ENCODE measurements at regions not wholly inside any gene's neighbourhood (a gene's known extent, or its start where the extent isn't known, plus 50 kb on each side); places are given as distances from the start of the nearest gene placed in this dataset.

DNA sequence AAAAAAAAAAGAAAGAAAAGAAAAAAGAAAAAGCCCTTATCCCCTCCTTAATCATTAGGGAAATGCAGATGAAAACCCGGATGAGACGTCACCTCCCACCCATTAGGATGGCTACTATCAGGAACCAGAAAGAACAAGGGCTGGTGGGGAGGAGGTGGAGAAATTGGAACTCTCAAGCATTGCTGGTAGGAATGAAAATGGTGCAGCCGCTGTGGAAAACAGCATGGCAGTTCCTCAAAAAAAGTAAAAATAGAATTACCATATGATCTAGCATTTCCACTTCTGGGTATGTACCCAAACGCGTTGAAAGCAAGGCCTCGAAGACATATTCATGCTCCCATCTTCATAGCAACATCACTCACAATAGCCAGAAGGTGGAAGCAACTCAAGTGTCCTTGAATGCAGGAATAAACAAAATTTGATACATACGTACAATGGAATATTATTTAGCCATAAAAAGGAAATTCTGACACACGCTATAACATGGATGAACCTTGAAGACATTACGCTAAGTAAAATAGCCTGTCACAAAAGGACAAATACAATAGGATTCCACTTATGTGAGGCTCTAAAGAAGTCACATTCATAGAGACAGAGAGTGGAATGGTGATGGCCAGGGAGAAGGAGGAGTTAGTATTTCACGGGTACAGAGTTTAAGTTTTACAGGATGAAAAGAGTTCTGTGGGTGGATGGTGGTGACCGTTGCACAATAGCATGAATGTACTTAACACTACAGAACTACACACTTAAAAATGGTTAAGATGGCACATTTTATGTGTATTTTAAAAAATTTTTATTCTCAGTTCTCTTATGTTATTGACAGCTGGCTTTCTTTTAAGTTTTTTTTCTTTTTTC, 166.8 kb upstream of the IER5L start:
- POLR2A ChIA-PET (ENCODE audit: unreplicated experiment), result no interaction called here
- Histone ChIP-seq H3K9me3 (ENCODE audit: low read length) (no peaks in the 10 kb centered on the region), H3K27ac (ENCODE audit: low read length) (no peak overlapping the region), H3K4me2 (ENCODE audit: low read length) (no peak overlapping the region), H3F3A (ENCODE audit: low read length, unreplicated experiment) (no peaks in the 10 kb centered on the region), H3K27me3 (ENCODE audit: low read length) (no peaks in the 10 kb centered on the region), H3K4me1 (ENCODE audit: insufficient read depth, low read length) (no peaks in the 10 kb centered on the region), H3K9ac (ENCODE audit: low read length) (no peak overlapping the region), H3K36me3 (ENCODE audit: low read depth, low read length) (no peaks in the 10 kb centered on the region), H3K4me3 (ENCODE audit: low read length) (no peak overlapping the region), H3K9me2 (replicated peaks; ENCODE audit: low read length) (no peaks in the 10 kb centered on the region), H4K20me1 (ENCODE audit: low read length) (no peaks in the 10 kb centered on the region), H3K79me2 (ENCODE audit: low read length) (no peaks in the 10 kb centered on the region), H2AFZ (ENCODE audit: low read length) (no peak overlapping the region)
- TF ChIP-seq, protein P1, sequence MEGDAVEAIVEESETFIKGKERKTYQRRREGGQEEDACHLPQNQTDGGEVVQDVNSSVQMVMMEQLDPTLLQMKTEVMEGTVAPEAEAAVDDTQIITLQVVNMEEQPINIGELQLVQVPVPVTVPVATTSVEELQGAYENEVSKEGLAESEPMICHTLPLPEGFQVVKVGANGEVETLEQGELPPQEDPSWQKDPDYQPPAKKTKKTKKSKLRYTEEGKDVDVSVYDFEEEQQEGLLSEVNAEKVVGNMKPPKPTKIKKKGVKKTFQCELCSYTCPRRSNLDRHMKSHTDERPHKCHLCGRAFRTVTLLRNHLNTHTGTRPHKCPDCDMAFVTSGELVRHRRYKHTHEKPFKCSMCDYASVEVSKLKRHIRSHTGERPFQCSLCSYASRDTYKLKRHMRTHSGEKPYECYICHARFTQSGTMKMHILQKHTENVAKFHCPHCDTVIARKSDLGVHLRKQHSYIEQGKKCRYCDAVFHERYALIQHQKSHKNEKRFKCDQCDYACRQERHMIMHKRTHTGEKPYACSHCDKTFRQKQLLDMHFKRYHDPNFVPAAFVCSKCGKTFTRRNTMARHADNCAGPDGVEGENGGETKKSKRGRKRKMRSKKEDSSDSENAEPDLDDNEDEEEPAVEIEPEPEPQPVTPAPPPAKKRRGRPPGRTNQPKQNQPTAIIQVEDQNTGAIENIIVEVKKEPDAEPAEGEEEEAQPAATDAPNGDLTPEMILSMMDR (conservative IDR thresholded peaks at IDR 0.05; ENCODE audit: low read depth, low read length), result no peak
- no peak for TF ChIP-seq EZH2phosphoT487 (IDR thresholded peaks at IDR 0.05; ENCODE audit: borderline replicate concordance, low read length)
- no peak for TF ChIP-seq EZH2 (IDR thresholded peaks at IDR 0.05; ENCODE audit: low read length, unreplicated experiment)
- ATAC-seq (no peak), DNase-seq (no peak)
- BruUV-seq (replicated peaks), result no TSS peak
- CTCF ChIA-PET, result no interaction called here
- intact Hi-C loops (cut with micrococcal nuclease), result no loop called here

- CTCF ChIA-PET, result no interaction called here
- H2AFZ ChIP-seq (ENCODE audit: low read length), result no peak overlapping the region
These were observed 165.6 kb upstream of the IER5L start for GRCh38 chr9:129343424-129344375.

More at GRCh38 chr9:129343424-129344375, 165.6 kb upstream of the IER5L start:
- DNase-seq (no peak), ATAC-seq (no peak)
- Histone ChIP-seq H4K20me1 (ENCODE audit: low read length) (no peaks in the 10 kb centered on the region), H3K4me1 (ENCODE audit: insufficient read depth, low read length) (no peaks in the 10 kb centered on the region), H3K36me3 (ENCODE audit: low read depth, low read length) (no peaks in the 10 kb centered on the region), H3K27ac (ENCODE audit: low read length) (no peak overlapping the region), H3K9me2 (replicated peaks; ENCODE audit: low read length) (no peaks in the 10 kb centered on the region), H3K27me3 (ENCODE audit: low read length) (no peaks in the 10 kb centered on the region), H3F3A (ENCODE audit: low read length, unreplicated experiment) (no peaks in the 10 kb centered on the region), H3K9me3 (ENCODE audit: low read length) (no peaks in the 10 kb centered on the region), H3K4me2 (ENCODE audit: low read length) (no peak overlapping the region), H3K79me2 (ENCODE audit: low read length) (no peaks in the 10 kb centered on the region), H3K9ac (ENCODE audit: low read length) (no peak overlapping the region), H3K4me3 (ENCODE audit: low read length) (no peak overlapping the region)
- intact Hi-C loops (cut with micrococcal nuclease), result no loop called here
- no TSS peak for BruUV-seq (replicated peaks)
- no peak for TF ChIP-seq EZH2 (IDR thresholded peaks at IDR 0.05; ENCODE audit: low read length, unreplicated experiment)
- TF ChIP-seq, protein P1 (conservative IDR thresholded peaks at IDR 0.05; ENCODE audit: low read depth, low read length), result no peak
- TF ChIP-seq EZH2phosphoT487 (IDR thresholded peaks at IDR 0.05; ENCODE audit: borderline replicate concordance, low read length), result no peak
- POLR2A ChIA-PET (ENCODE audit: unreplicated experiment), result no interaction called here

All from PC-3 (cell line).